Activated naive CD4-positive, alpha-beta T cell treated with anti-CD3 and anti-CD28 coated beads, Interleukin-2, amount 50 U/mL, for 24 hours (primary cell): ENCODE measurements at regions not wholly inside any gene's neighbourhood (a gene's known extent, or its start where the extent isn't known, plus 50 kb on each side); places are given as distances from the start of the nearest gene placed in this dataset.

Source experiments
- H3K27ac Mint-ChIP-seq: one replicate; pipeline ENCODE4 v1.8.0; 2021; ENCODE audit warnings: mild to moderate bottlenecking, mixed read lengths
- H3K27me3 Mint-ChIP-seq: one replicate; pipeline ENCODE4 v1.8.0; 2021; ENCODE audit warnings: mixed read lengths
- H3K36me3 Mint-ChIP-seq: one replicate; pipeline ENCODE4 v1.8.0; 2021; ENCODE audit warnings: mixed read lengths
- H3K4me1 Mint-ChIP-seq: one replicate; pipeline ENCODE4 v1.8.0; 2021; ENCODE audit warnings: mixed read lengths
- H3K4me3 Mint-ChIP-seq: one replicate; pipeline ENCODE4 v1.8.0; 2021; ENCODE audit warnings: mild to moderate bottlenecking, mixed read lengths
- H3K9me3 Mint-ChIP-seq: one replicate; pipeline ENCODE4 v1.8.0; 2021; ENCODE audit warnings: mixed read lengths

DNA sequence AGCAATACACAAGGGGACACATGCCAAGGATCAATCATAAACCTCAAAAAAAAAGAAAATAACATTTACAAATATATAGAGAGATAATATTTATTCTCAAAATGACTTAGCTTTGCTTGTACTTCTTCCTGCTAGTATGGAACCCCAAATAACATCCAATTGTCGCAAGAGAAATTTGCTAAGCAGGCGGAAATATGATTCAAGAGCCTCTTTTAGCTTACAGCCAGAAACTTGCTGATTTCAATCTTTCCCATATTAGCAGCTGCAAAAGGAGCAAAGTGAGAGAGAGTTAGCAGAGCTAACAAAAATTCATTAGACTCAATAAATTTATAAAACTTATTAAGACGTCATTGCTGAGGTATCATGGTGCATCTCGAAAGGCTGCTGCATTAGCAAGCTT lies 294.9 kb downstream of the FSIP2 start:
- Mint-ChIP-seq H3K36me3 (no peaks in the 10 kb centered on the region), H3K27me3 (no peaks in the 10 kb centered on the region), H3K4me1 (no peaks in the 10 kb centered on the region), H3K27ac (no peak overlapping the region), H3K9me3 (no peaks in the 10 kb centered on the region), H3K4me3 (no peak overlapping the region)

DNA sequence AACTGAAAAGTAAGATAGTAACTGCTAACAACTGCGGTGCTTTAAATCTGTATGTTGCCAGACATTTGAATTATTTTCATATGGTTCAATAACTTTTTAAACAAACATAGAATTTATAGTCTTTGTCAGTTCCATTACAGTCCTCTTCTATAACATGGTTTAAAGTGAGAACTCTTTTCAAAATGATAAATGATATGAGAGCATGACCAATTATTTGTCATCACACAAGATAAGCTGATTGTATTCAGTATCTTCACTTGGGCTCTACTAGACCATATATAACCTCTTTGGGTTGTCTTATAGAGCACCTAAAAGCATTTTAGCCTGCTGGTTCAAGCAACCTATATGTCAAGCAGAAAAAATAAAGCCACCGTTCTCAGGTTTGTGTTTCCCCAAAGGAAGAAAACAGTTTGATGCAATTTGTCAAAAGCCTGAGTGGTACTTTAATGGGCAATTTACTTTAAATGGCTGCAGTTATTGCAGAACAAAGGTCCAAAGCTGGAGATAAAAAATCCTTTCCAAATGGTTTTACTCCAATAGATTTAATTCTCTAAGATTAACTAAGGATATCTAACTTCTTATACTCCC lies 298.4 kb downstream of the FSIP2 start:
- Mint-ChIP-seq H3K27ac (no peak overlapping the region), H3K27me3 (no peaks in the 10 kb centered on the region), H3K4me3 (no peak overlapping the region)

DNA sequence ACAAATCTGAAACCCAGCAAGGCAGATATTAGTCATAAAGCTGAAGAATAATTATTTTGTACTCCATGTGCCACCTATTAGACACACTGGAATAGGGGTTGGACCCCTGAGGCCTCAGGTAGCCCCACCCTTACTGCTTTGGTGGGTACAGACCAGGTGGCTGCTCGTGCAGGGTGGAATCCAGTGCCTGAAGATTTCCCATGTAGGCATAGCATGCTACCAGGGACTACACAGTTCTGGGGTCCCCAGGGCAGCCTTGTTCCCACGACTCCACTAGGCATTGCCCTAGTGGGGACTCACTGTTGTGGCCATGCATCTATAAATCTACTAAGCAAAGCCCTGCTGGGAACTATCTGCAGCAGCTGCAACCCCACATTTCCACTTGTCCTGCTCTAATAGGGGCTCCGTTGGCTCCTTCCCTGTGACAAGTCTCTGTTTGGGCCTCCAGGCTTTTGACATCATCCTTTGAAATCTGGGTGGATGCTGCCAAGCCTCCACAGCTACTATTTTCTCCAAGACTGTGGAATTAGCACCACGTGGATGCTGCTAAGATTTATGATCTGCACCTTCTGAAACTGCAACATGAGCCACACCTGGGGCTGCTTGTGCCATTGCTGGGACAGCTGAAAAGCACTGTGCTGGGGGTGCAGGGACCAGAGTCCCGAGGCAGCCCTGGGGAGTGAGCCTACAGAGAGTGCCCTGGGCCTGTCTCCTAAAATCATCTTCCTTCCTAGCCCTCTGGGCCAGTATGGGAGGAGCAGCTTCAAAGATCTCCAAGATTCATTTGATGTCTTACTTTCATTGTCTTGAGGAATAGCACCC lies 303.8 kb downstream of the FSIP2 start:
- H3K4me1 Mint-ChIP-seq = no peaks in the 10 kb centered on the region
- H3K27ac Mint-ChIP-seq = no peak overlapping the region
- no peaks in the 10 kb centered on the region for H3K36me3 Mint-ChIP-seq
- no peaks in the 10 kb centered on the region for H3K27me3 Mint-ChIP-seq
- no peak overlapping the region for H3K4me3 Mint-ChIP-seq
- H3K9me3 Mint-ChIP-seq = no peaks in the 10 kb centered on the region

More for the DNA sequence above, 298.4 kb downstream of the FSIP2 start:
- H3K36me3 Mint-ChIP-seq = no peaks in the 10 kb centered on the region
- H3K4me1 Mint-ChIP-seq = no peaks in the 10 kb centered on the region
- H3K9me3 Mint-ChIP-seq = no peaks in the 10 kb centered on the region

DNA sequence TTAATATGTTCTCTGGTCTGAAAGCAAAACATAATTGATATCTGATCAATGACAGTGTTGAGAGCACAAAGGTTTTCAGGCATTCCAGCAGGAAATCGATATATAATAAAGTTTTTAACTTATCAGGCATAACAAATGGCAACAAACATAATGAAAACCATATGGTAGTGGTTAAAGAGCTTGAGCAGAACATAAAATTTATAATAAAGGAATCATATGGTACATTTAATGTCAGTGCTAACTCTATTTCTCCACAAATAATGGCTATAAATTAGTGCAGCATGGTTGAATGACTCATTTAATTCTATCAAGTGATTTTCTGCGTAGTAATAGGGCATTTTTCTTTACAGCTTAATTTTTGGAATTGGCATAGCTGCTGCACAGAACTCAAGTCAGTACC lies 306.2 kb downstream of the FSIP2 start:
- no peaks in the 10 kb centered on the region for H3K9me3 Mint-ChIP-seq
- no peak overlapping the region for H3K4me3 Mint-ChIP-seq
- no peaks in the 10 kb centered on the region for H3K27me3 Mint-ChIP-seq
- no peaks in the 10 kb centered on the region for H3K4me1 Mint-ChIP-seq
- no peaks in the 10 kb centered on the region for H3K36me3 Mint-ChIP-seq
- no peak overlapping the region for H3K27ac Mint-ChIP-seq

DNA sequence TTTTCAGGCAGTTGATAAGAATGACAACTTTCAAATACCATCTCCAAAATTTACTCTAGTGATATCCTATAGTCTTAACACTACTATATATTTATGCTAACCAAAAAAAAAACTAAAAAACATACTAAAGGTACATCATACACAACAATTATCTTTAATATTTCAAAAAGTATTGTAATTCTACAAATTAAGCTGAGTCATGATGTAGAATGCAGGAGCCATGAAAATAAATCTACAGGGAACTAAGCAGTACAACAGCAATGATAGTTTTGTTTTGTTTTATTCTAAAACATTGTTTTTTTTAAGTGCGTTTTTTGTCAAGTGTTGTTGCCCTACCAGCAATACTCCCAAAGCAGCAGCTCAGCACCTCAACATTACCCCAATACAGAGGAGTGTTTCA lies 314.3 kb downstream of the FSIP2 start:
- no peak overlapping the region for H3K4me3 Mint-ChIP-seq

DNA sequence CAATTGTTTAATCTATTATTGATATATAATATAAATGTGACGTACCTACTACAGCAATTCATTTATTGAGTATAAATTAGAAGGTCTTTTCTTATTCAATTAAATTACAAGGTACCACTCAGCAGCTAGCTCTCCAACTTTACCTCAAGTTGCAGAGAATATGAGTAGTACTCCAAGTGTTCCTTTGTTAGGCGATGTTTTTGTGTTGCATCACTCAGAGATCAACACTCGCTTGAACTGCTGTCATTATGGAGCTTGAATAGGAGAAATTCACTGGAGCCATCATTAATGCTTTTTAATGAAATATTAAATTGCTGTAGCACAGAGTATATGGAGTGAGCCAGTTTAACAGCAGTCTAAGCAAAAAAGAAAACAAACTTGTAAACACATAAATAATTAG lies 320.0 kb downstream of the FSIP2 start:
- no peak overlapping the region for H3K27ac Mint-ChIP-seq
- no peaks in the 10 kb centered on the region for H3K4me1 Mint-ChIP-seq
- H3K36me3 Mint-ChIP-seq = peaks cover 4% of the 10 kb centered on the region
- H3K9me3 Mint-ChIP-seq = no peaks in the 10 kb centered on the region
- no peak overlapping the region for H3K4me3 Mint-ChIP-seq
- no peaks in the 10 kb centered on the region for H3K27me3 Mint-ChIP-seq

More for the DNA sequence above, 314.3 kb downstream of the FSIP2 start:
- no peaks in the 10 kb centered on the region for H3K9me3 Mint-ChIP-seq
- no peak overlapping the region for H3K27ac Mint-ChIP-seq
- H3K36me3 Mint-ChIP-seq = peaks cover 3% of the 10 kb centered on the region
- H3K4me1 Mint-ChIP-seq = no peaks in the 10 kb centered on the region
- H3K27me3 Mint-ChIP-seq = no peaks in the 10 kb centered on the region

DNA sequence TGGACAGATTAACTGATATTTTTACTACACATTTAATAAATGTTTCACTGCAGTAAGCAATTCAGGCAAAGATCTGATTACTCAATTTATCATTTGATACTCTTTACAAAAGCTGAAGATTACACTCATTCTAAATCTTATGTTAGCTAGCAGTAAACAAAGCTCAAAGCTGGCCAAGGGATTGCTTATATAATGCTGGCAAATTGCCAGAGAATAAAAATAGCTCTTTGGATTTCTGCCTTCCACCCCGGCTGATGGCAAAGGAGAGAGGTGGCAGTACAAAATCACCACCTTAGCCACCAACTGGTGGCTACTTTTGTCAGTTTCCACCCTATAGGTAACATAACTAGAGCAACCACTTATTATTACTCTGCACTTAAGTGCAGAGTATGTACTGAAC lies 320.5 kb downstream of the FSIP2 start:
- Mint-ChIP-seq H3K4me1 (no peaks in the 10 kb centered on the region), H3K27ac (no peak overlapping the region), H3K36me3 (peaks cover 2% of the 10 kb centered on the region), H3K9me3 (no peaks in the 10 kb centered on the region), H3K27me3 (no peaks in the 10 kb centered on the region), H3K4me3 (no peak overlapping the region)

DNA sequence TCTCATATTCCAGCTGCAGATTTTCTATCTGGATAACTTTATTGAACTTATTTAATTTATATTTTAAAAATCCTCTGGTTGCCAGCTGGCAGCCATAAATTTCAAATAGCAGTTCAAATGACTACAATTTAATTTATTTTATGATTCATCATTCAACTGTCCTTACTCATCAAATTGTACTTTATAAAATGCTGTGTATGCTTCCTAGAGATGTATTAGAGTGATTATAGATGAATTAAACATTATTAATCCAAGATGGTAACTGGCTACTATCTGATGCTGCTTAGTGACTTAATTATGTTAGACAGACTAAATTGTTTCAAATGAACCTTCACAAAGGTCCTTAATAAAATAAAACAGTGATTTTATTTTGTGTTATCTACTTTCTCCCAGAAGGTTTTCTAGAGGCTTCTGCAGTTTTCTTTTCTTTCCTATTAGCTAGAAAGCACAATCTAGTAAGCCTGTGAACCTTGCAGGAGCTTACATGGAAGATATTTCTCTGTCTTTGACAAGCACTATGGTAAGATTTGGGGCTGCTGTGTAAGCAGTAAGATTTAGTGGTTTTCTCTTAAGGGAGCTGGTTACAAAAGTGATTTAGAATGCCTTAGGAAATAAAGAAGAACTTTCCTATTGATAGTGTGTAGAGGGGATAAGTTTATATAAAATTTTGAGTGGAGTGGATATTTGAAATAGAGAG lies 322.3 kb downstream of the FSIP2 start:
- peaks cover 7% of the 10 kb centered on the region for H3K36me3 Mint-ChIP-seq
- H3K27ac Mint-ChIP-seq = no peak overlapping the region
- no peaks in the 10 kb centered on the region for H3K27me3 Mint-ChIP-seq
- H3K4me3 Mint-ChIP-seq = no peak overlapping the region
- H3K9me3 Mint-ChIP-seq = no peaks in the 10 kb centered on the region
- no peaks in the 10 kb centered on the region for H3K4me1 Mint-ChIP-seq

DNA sequence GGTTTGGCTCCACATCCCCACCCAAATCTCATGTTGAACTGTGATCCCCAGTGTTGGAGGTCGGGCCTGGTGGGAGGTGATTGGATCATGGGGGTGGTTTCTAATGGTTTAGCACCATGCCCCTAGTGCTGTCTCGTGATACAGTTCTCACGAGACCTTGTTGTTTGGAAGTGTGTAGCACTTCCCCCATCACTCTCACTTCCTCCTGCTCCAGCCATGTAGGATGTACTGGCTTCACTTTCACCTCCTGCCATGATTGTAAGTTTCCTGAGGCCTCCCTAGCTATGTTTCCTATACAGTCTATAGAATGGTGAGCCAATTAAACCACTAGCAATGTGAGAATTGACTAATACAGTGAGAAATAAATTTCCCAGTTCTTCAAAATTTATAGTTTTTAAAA lies 325.9 kb downstream of the FSIP2 start:
- H3K4me1 Mint-ChIP-seq = no peaks in the 10 kb centered on the region
- H3K27ac Mint-ChIP-seq = no peak overlapping the region
- H3K36me3 Mint-ChIP-seq = peaks cover 8% of the 10 kb centered on the region
- H3K9me3 Mint-ChIP-seq = no peaks in the 10 kb centered on the region
- H3K27me3 Mint-ChIP-seq = no peaks in the 10 kb centered on the region
- H3K4me3 Mint-ChIP-seq = no peak overlapping the region

DNA sequence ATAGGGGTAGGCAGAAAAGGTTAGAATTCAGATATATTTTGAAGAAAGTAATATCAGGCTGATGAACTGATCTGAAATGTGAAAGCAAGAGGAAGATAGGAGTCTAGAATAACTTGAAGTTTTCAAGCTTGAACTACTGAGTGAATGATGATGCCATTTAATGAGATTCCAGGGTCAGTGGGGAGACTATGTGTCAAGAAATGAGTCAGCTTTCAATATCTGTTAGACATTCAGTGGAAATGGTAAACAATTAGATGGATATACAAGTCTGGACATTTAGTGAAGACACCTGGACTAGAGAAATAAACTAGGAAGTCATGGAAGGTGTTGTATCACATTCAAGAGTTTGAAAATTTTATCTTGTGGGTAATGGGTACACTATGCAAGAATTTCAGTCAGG lies 326.9 kb downstream of the FSIP2 start:
- no peaks in the 10 kb centered on the region for H3K4me1 Mint-ChIP-seq
- peaks cover 7% of the 10 kb centered on the region for H3K36me3 Mint-ChIP-seq
- H3K9me3 Mint-ChIP-seq = no peaks in the 10 kb centered on the region

DNA sequence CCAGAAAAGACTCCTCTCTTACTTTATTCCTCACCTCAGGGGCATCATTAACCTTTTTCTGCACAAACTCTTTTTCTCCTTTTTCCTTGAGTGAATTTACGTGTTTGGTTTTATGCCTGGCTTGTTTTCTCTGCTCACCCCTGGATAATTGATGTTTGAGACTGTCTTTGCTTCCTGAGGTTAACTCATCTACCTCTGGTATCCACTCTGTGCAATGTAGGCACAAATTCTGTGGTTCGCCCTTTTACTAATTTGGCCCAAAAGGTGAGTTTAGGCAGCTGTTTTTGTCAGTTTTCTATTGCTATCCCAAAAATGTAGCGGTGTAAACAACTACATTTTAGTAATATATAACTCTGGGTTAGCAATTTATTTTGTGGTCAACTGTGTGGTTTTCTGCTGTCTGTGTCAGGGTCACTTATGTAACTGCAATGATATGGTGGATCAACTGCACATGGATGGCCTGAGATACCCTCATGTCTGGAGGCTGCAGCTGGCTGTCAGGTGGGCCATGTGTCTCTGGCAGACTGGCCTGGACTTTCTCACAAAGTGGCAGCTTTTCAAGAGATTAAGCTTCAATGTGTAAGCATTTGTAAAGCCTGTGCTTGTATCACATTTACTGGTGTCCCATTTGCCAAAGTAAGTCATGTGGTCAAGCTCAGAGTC lies 329.7 kb downstream of the FSIP2 start:
- no peaks in the 10 kb centered on the region for H3K27me3 Mint-ChIP-seq
- H3K9me3 Mint-ChIP-seq = no peaks in the 10 kb centered on the region
- H3K4me1 Mint-ChIP-seq = no peaks in the 10 kb centered on the region
- no peak overlapping the region for H3K27ac Mint-ChIP-seq
- H3K36me3 Mint-ChIP-seq = peaks cover 8% of the 10 kb centered on the region
- no peak overlapping the region for H3K4me3 Mint-ChIP-seq

More for the DNA sequence above, 326.9 kb downstream of the FSIP2 start:
- Mint-ChIP-seq H3K4me3 (no peak overlapping the region), H3K27ac (no peak overlapping the region), H3K27me3 (no peaks in the 10 kb centered on the region)

DNA sequence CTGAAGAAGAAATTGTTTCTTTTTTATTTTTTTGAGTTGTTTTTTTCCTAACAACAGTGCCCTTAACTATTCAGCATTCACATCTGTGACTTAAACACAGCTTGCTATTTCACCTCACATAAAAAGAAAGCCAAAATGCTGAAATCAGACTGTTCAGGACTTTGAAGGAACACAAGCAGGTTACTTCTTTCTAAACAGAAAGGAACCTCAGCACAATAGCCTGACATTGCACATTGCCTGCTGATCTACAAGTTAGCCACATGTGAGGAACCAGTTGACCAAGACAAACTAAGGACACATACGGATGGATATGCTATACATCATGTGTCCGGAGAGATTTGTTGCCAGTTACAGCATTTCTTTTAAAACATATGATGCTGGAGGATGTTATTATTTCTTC lies 331.1 kb downstream of the FSIP2 start:
- Mint-ChIP-seq H3K27ac (no peak overlapping the region), H3K4me3 (no peak overlapping the region), H3K9me3 (no peaks in the 10 kb centered on the region), H3K36me3 (peaks cover 8% of the 10 kb centered on the region), H3K27me3 (no peaks in the 10 kb centered on the region), H3K4me1 (no peaks in the 10 kb centered on the region)

DNA sequence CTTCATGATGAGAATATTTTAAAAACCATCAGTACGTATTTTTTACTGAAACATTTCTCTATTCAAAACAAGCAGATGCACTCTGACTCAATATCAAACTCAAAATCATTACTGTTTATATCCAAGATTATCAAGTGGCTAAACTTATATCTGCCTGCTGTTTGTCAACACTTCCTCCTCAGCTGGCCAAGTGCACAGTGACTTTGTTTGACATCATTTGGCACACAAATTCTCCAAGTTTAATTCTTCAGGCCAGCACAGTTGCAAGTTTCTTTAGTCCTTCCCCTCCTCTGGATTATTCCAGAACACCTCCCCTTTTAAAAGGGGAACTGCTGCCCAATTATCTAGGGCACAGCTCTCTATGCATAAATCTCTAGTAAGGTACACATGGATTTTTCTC lies 346.6 kb downstream of the FSIP2 start:
- no peak overlapping the region for H3K27ac Mint-ChIP-seq
- no peak overlapping the region for H3K4me3 Mint-ChIP-seq
- H3K27me3 Mint-ChIP-seq = no peaks in the 10 kb centered on the region
- peaks cover 18% of the 10 kb centered on the region for H3K36me3 Mint-ChIP-seq
- H3K9me3 Mint-ChIP-seq = no peaks in the 10 kb centered on the region
- no peaks in the 10 kb centered on the region for H3K4me1 Mint-ChIP-seq

DNA sequence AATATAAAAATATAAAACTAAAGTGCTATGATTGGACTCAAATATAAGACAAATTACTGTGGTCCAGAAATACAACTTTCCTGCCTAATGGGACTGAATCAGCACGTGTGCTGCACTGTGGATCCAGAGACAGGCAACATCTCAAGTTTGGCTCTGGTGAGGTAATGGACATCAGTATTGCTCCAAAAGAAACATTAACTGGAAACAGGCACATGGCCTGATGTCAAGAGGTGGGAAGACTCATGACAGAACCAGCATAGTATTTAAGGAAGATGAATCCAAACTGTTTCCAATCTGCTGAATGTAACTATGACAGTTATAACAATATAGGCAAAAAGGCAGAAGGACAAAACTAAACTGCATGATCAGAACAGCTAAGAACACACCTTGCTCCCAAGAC lies 354.6 kb downstream of the FSIP2 start:
- peaks cover 7% of the 10 kb centered on the region for H3K36me3 Mint-ChIP-seq
- H3K9me3 Mint-ChIP-seq = peaks cover 9% of the 10 kb centered on the region
- no peak overlapping the region for H3K27ac Mint-ChIP-seq
- H3K4me1 Mint-ChIP-seq = no peaks in the 10 kb centered on the region
- no peak overlapping the region for H3K4me3 Mint-ChIP-seq
- H3K27me3 Mint-ChIP-seq = no peaks in the 10 kb centered on the region

DNA sequence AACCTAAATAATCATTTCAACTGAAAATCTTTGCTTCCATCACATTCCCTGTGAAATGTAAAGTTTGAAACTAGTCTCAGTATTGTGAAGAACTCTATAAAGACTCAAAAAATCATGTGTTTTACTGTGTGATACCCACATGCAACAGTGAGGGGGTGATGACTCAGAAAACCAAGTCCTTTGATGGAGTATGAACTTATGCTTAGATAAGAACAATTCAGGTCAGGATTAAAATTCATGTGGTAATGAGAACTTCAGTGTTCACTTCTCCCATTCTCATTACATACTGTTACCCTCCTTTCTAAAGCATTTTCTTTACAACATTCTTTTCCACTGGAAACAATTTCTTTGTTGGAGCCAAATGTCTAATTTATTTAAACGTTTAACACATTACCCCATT lies 360.2 kb downstream of the FSIP2 start:
- H3K36me3 Mint-ChIP-seq = peaks cover 5% of the 10 kb centered on the region

DNA sequence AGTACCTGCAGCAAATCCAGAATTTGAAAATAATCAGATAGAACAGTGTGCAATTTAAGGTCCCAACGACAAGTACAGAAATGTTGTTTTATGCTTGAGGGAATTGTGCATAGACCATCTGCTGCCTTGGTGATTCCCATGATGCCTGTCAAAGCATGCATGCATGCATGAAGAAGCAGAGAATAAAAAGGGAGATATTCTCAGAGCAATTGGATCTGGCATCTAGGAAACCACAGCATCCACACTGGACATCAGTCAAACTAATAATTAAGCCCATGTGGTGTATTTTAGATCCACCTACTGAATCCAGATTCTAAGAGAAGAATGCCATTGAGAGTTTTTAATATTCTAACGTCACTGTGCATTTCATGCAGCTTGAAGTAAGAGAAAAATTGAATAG lies 361.2 kb downstream of the FSIP2 start:
- Mint-ChIP-seq H3K4me3 (no peak overlapping the region), H3K9me3 (no peaks in the 10 kb centered on the region), H3K27ac (no peak overlapping the region), H3K27me3 (no peaks in the 10 kb centered on the region), H3K36me3 (peaks cover 1% of the 10 kb centered on the region), H3K4me1 (no peaks in the 10 kb centered on the region)

More for the DNA sequence above, 360.2 kb downstream of the FSIP2 start:
- Mint-ChIP-seq H3K9me3 (peaks cover 8% of the 10 kb centered on the region), H3K4me3 (no peak overlapping the region), H3K27me3 (no peaks in the 10 kb centered on the region), H3K27ac (no peak overlapping the region), H3K4me1 (no peaks in the 10 kb centered on the region)
